DND-41 (cell line): ENCODE measurements at regions not wholly inside any gene's neighbourhood (a gene's known extent, or its start where the extent isn't known, plus 50 kb on each side); places are given as distances from the start of the nearest gene placed in this dataset.
"Not testable (repeated sequence)": the region's sequence is repeated elsewhere in the genome, so short reads cannot be mapped to it uniquely, and the experiment has no call there.

Experiments used
- ATAC-seq: fragments of 200-7000 bp; cut with Tn5 transposase; 3 replicates; pipeline ENCODE4 v1.9.1; 2021; ENCODE audit warnings: low read depth; ENCODE audit not compliant: insufficient read depth
- DNase-seq: peaks from one replicate; pipeline ENCODE4 v3.0.0-alpha.2; 2020
- H2AFZ ChIP-seq: 2 replicates; pipeline ENCODE4 v1.6.0; 2012; ENCODE audit warnings: low read depth, low read length
- H3K27ac ChIP-seq: 2 replicates; pipeline ENCODE4 v1.5.1; 2012; ENCODE audit warnings: low read length, inconsistent platforms
- H3K27me3 ChIP-seq: fragments of 200-600 bp; sonication (generic); 2 replicates; pipeline ENCODE4 v1.6.0; 2012; ENCODE audit warnings: low read length, mild to moderate bottlenecking, inconsistent platforms; ENCODE audit not compliant: insufficient read depth, poor library complexity
- H3K36me3 ChIP-seq: 2 replicates; pipeline ENCODE4 v1.5.1; 2012; ENCODE audit warnings: low read length, inconsistent platforms; ENCODE audit not compliant: insufficient read depth
- H3K4me1 ChIP-seq: 2 replicates; pipeline ENCODE4 v1.5.1; 2012; ENCODE audit warnings: mild to moderate bottlenecking, low read length; ENCODE audit not compliant: insufficient read depth
- H3K4me2 ChIP-seq: 2 replicates; pipeline ENCODE4 v1.6.0; 2012; ENCODE audit warnings: mild to moderate bottlenecking, moderate library complexity, low read length, inconsistent platforms; ENCODE audit not compliant: insufficient read depth
- H3K4me3 ChIP-seq, 2 experiments: fragments of 200-600 bp in 1 of 2; shearing (Covaris generic) in 1 of 2; 2 replicates each; pipeline ENCODE4 v1.5.1; 2012 to 2016; ENCODE audit warnings: inconsistent platforms in 2 of 2, low read length in 2 of 2, mild to moderate bottlenecking in 2 of 2, low read depth in 1 of 2, moderate library complexity in 1 of 2
- H3K79me2 ChIP-seq: 2 replicates; pipeline ENCODE4 v1.6.0; 2012; ENCODE audit warnings: low read length, inconsistent platforms; ENCODE audit not compliant: insufficient read depth
- H3K9ac ChIP-seq: 2 replicates; pipeline ENCODE4 v1.6.0; 2012; ENCODE audit warnings: low read depth, mild to moderate bottlenecking, inconsistent platforms, low read length, moderate library complexity
- H3K9me3 ChIP-seq: 2 replicates; pipeline ENCODE4 v1.5.1; 2012; ENCODE audit warnings: low read length, moderate library complexity, mild to moderate bottlenecking, inconsistent platforms; ENCODE audit not compliant: insufficient read depth, severe bottlenecking
- H4K20me1 ChIP-seq: 2 replicates; pipeline ENCODE4 v1.6.0; 2012; ENCODE audit warnings: low read length; ENCODE audit not compliant: insufficient read depth
- EZH2 ChIP-seq: IDR thresholded peaks from 3 replicates; pipeline ENCODE4 v1.6.1; 2012; ENCODE audit warnings: borderline replicate concordance, low read depth, mild to moderate bottlenecking, moderate library complexity, low read length, inconsistent platforms; ENCODE audit not compliant: severe bottlenecking
- TF ChIP-seq, protein P1 (sequence below): IDR thresholded peaks from 2 replicates; pipeline ENCODE4 v1.5.1; 2012; ENCODE audit warnings: borderline replicate concordance, low read length, moderate library complexity, mild to moderate bottlenecking; ENCODE audit not compliant: poor library complexity, severe bottlenecking; ENCODE audit errors: extremely low read depth

DNA sequence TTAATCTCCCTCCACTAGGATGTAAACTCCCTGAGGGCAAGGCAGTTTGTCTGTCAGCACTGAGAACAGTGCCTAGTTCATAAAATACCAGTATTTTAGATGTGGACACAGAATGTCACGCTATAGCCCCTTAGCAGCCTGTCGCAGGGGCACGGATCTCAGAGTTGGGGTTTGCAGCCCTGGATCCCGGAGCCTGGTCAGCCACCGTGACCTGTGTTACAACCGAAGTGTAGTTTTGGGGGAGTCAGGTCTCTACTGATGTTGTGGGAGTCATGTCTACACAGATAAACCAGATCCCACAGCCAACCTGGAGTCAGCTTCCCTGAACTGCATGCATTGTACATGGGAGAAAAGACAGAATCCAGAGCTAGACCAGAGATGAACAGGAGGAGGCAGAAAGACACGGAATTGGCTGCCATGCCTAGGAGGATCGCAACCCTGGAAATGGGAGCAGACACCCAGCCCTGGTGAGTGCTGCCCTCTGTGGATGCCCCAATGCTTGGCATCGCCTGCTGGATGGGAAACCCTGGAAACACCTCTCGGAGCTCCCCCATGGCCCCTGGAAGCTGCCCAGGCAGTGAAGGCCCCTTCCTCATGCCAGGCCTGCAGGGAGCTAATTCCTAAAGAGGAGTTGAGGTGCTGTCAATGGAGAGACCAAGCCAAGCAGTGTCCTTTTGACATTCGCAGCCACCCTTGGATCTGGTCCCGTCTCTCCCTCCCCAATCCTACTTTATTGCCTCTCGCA lies 851.3 kb downstream of the TBC1D22A start:
- Histone ChIP-seq H3K4me3 (no peak overlapping the region), H3K27ac (no peak overlapping the region), H3K36me3 (no peaks in the 10 kb centered on the region), H3K27me3 (no peaks in the 10 kb centered on the region), H4K20me1 (no peaks in the 10 kb centered on the region), H3K9ac (no peak overlapping the region), H3K79me2 (no peaks in the 10 kb centered on the region), H2AFZ (no peak overlapping the region), H3K4me1 (no peaks in the 10 kb centered on the region), H3K9me3 (no peaks in the 10 kb centered on the region), H3K4me2 (no peak overlapping the region)
- ATAC-seq (no peak), DNase-seq (no peak)
- TF ChIP-seq EZH2 = no peak
- TF ChIP-seq, protein P1, sequence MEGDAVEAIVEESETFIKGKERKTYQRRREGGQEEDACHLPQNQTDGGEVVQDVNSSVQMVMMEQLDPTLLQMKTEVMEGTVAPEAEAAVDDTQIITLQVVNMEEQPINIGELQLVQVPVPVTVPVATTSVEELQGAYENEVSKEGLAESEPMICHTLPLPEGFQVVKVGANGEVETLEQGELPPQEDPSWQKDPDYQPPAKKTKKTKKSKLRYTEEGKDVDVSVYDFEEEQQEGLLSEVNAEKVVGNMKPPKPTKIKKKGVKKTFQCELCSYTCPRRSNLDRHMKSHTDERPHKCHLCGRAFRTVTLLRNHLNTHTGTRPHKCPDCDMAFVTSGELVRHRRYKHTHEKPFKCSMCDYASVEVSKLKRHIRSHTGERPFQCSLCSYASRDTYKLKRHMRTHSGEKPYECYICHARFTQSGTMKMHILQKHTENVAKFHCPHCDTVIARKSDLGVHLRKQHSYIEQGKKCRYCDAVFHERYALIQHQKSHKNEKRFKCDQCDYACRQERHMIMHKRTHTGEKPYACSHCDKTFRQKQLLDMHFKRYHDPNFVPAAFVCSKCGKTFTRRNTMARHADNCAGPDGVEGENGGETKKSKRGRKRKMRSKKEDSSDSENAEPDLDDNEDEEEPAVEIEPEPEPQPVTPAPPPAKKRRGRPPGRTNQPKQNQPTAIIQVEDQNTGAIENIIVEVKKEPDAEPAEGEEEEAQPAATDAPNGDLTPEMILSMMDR = no peak

DNA sequence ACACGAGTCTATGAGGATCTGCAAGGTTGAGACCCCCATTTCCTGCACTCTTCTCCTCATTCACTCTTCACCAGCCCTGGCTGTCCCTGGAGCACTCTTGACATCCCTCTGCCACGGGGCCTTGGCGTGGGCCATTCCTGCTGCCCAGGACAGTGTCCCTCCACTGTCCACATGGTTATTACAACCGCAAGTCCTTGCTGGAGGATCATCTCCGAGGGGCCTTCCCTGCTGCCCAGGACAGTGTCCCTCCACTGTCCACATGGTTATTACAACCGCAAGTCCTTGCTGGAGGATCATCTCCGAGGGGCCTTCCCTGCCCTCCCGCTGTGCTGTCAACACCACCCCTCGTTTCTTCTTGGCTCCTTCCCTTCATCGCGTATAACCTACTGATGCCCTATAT lies 850.7 kb downstream of the TBC1D22A start:
- not testable (repeated sequence) for H3K27ac ChIP-seq, H2AFZ ChIP-seq, H3K27me3 ChIP-seq, H3K4me3 ChIP-seq, H3K79me2 ChIP-seq, H4K20me1 ChIP-seq, H3K36me3 ChIP-seq, H3K9ac ChIP-seq, ATAC-seq, H3K4me2 ChIP-seq, DNase-seq, H3K4me1 ChIP-seq, H3K9me3 ChIP-seq

DNA sequence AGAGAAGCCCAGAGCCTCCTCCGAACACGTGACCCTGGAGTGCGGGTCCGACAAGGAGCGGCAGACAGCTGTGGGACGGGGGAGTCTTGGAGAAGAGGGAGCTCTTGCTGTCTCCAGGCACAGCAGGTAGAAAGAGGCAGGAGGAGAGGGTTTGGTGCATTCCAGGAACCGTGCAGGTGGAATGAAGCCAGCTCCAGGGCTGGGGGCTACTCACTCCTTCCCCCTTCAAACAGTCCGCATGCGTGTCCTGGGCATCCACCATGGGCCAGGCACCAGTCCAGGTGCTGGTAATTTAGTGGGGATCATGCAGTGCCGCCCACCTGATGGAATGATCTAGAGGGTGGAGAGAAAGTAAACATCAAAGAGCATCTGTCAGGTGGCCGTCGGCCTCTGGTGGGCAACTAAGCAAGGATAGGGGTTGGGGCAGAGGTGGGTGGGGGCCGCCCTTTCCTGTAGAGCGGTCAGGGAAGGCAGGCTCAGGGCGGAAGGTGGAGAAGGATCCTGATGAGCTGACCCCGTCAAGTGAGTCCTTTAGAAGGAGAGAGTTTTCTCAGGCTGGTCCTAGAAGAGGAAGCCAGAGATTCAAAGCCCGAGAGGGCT lies 850.0 kb downstream of the TBC1D22A start:
- TF ChIP-seq EZH2 = no peak
- TF ChIP-seq, protein P1 = no peak
- no peak for ATAC-seq
- no peak for DNase-seq
- H3K4me3 ChIP-seq = no peak overlapping the region
- H3K4me1 ChIP-seq = no peaks in the 10 kb centered on the region
- H2AFZ ChIP-seq = no peak overlapping the region
- no peak overlapping the region for H3K27ac ChIP-seq
- H3K4me2 ChIP-seq = no peak overlapping the region
- no peaks in the 10 kb centered on the region for H3K79me2 ChIP-seq
- H3K27me3 ChIP-seq = no peaks in the 10 kb centered on the region
- H3K9ac ChIP-seq = no peak overlapping the region
- H3K9me3 ChIP-seq = no peaks in the 10 kb centered on the region
- H3K36me3 ChIP-seq = no peaks in the 10 kb centered on the region
- no peaks in the 10 kb centered on the region for H4K20me1 ChIP-seq

- no peaks in the 10 kb centered on the region for H4K20me1 ChIP-seq
- no peak overlapping the region for H3K4me3 ChIP-seq
- H3K9me3 ChIP-seq = no peaks in the 10 kb centered on the region
- DNase-seq (no peak), ATAC-seq (no peak)
- H3K27ac ChIP-seq = no peak overlapping the region
- H3K27me3 ChIP-seq = no peaks in the 10 kb centered on the region
- TF ChIP-seq EZH2 = no peak
- TF ChIP-seq, protein P1 = no peak
- H3K36me3 ChIP-seq = no peaks in the 10 kb centered on the region
- no peak overlapping the region for H3K9ac ChIP-seq
- H3K4me1 ChIP-seq = no peaks in the 10 kb centered on the region
- no peak overlapping the region for H2AFZ ChIP-seq
- H3K79me2 ChIP-seq = no peaks in the 10 kb centered on the region
- H3K4me2 ChIP-seq = no peak overlapping the region
Measured at GRCh38 chr22:47610764-47611163, 848.3 kb downstream of the TBC1D22A start.
